ENCODE measurements at regions not wholly inside any gene's neighbourhood (a gene's known extent, or its start where the extent isn't known, plus 50 kb on each side); places are given as distances from the start of the nearest gene placed in this dataset.

- no peak for ATAC-seq
- no peaks in the 10 kb centered on the region for H3K4me1 Mint-ChIP-seq
- no peaks in the 10 kb centered on the region for H3K36me3 Mint-ChIP-seq
- no peaks in the 10 kb centered on the region for H3K9me3 Mint-ChIP-seq
- H3K4me3 Mint-ChIP-seq: no peak overlapping the region
- H3K27me3 Mint-ChIP-seq: peaks cover 7% of the 10 kb centered on the region
- H3K27ac Mint-ChIP-seq: no peak overlapping the region
Measured at GRCh38 chrX:39585808-39586207, 511.9 kb downstream of the BCOR start.

GRCh38 chrX:39586359-39586758 lies 511.4 kb downstream of the BCOR start:
- H3K9me3 Mint-ChIP-seq: no peaks in the 10 kb centered on the region
- peaks cover 1% of the 10 kb centered on the region for H3K27me3 Mint-ChIP-seq
- H3K27ac Mint-ChIP-seq: no peak overlapping the region
- no peaks in the 10 kb centered on the region for H3K36me3 Mint-ChIP-seq
- H3K4me1 Mint-ChIP-seq: no peaks in the 10 kb centered on the region
- no peak overlapping the region for H3K4me3 Mint-ChIP-seq
- ATAC-seq: no peak

GRCh38 chrX:39591099-39591498 lies 506.7 kb downstream of the BCOR start:
- Mint-ChIP-seq H3K9me3 (no peaks in the 10 kb centered on the region), H3K4me1 (no peaks in the 10 kb centered on the region), H3K36me3 (no peaks in the 10 kb centered on the region), H3K27ac (no peak overlapping the region), H3K4me3 (no peak overlapping the region), H3K27me3 (no peaks in the 10 kb centered on the region)
- ATAC-seq: no peak

- no peaks in the 10 kb centered on the region for H3K27me3 Mint-ChIP-seq
- no peaks in the 10 kb centered on the region for H3K4me1 Mint-ChIP-seq
- no peaks in the 10 kb centered on the region for H3K36me3 Mint-ChIP-seq
- no peaks in the 10 kb centered on the region for H3K9me3 Mint-ChIP-seq
- no peak overlapping the region for H3K27ac Mint-ChIP-seq
- no peak overlapping the region for H3K4me3 Mint-ChIP-seq
- ATAC-seq: no peak
Measured at GRCh38 chrX:39592776-39593175, 505.0 kb downstream of the BCOR start.

- peaks cover 9% of the 10 kb centered on the region for H3K27me3 Mint-ChIP-seq
- no peaks in the 10 kb centered on the region for H3K4me1 Mint-ChIP-seq
- ATAC-seq: no peak
- no peak overlapping the region for H3K27ac Mint-ChIP-seq
- no peak overlapping the region for H3K4me3 Mint-ChIP-seq
- H3K9me3 Mint-ChIP-seq: no peaks in the 10 kb centered on the region
- no peaks in the 10 kb centered on the region for H3K36me3 Mint-ChIP-seq
Measured at GRCh38 chrX:39595977-39596376, 501.8 kb downstream of the BCOR start.

GRCh38 chrX:39596437-39596836 lies 501.3 kb downstream of the BCOR start:
- Mint-ChIP-seq H3K27me3 (peaks cover 9% of the 10 kb centered on the region), H3K27ac (no peak overlapping the region), H3K9me3 (no peaks in the 10 kb centered on the region), H3K36me3 (no peaks in the 10 kb centered on the region), H3K4me1 (no peaks in the 10 kb centered on the region), H3K4me3 (no peak overlapping the region)
- no peak for ATAC-seq

DNA sequence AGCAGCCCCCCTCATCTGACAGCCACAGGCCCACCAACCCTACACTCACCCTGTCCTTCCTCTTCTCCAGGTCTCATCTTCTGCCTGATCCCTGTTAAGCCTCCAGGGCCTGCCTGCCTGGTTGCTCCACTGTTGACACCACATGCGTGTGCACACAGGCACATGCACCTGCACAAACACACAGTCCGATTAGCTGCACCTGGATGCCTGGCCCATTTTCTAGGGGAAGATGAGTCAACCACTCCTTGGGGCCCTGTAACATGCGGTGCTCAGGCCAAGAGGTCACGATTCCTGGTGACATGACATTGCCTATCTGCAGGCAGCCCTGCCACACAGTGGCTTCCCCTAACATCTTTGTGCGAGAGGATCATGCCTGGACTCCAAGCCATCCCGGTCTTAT lies 498.4 kb downstream of the BCOR start:
- H3K4me1 Mint-ChIP-seq: no peaks in the 10 kb centered on the region
- no peak for ATAC-seq
- no peaks in the 10 kb centered on the region for H3K36me3 Mint-ChIP-seq
- no peaks in the 10 kb centered on the region for H3K9me3 Mint-ChIP-seq
- H3K27me3 Mint-ChIP-seq: peaks cover 18% of the 10 kb centered on the region
- H3K4me3 Mint-ChIP-seq: no peak overlapping the region
- no peak overlapping the region for H3K27ac Mint-ChIP-seq

DNA sequence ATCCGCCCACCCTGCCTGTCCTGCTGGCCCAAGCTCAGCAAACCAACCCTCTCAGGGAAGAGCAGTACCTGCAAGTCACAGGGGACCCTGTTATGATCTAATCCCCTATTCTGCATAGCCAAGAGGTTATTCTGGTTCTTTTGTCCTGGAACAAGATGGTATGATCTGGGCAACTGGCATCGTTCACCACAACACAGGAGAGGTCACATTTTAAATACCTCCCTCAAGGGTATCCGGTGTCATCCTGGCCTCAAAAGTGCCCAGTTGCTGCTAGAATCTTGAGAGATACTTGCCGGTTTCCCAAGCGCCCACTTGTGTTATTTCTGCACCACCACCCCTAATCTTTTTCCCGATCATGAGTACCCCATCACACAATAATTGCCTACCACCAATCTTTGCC lies 497.5 kb downstream of the BCOR start:
- H3K4me1 Mint-ChIP-seq: no peaks in the 10 kb centered on the region
- H3K4me3 Mint-ChIP-seq: no peak overlapping the region
- no peaks in the 10 kb centered on the region for H3K36me3 Mint-ChIP-seq
- no peaks in the 10 kb centered on the region for H3K9me3 Mint-ChIP-seq
- no peak overlapping the region for H3K27ac Mint-ChIP-seq
- ATAC-seq: no peak
- H3K27me3 Mint-ChIP-seq: peaks cover 27% of the 10 kb centered on the region

- Mint-ChIP-seq H3K27ac (no peak overlapping the region), H3K36me3 (no peaks in the 10 kb centered on the region), H3K4me3 (no peak overlapping the region), H3K27me3 (peaks cover 27% of the 10 kb centered on the region), H3K9me3 (no peaks in the 10 kb centered on the region), H3K4me1 (no peaks in the 10 kb centered on the region)
- ATAC-seq: no peak
Measured at GRCh38 chrX:39601231-39602177, 496.3 kb downstream of the BCOR start.

GRCh38 chrX:39602195-39602594 lies 495.6 kb downstream of the BCOR start:
- Mint-ChIP-seq H3K9me3 (no peaks in the 10 kb centered on the region), H3K4me3 (no peak overlapping the region), H3K27ac (no peak overlapping the region), H3K36me3 (no peaks in the 10 kb centered on the region), H3K4me1 (no peaks in the 10 kb centered on the region), H3K27me3 (peaks cover 27% of the 10 kb centered on the region)
- ATAC-seq: no peak

DNA sequence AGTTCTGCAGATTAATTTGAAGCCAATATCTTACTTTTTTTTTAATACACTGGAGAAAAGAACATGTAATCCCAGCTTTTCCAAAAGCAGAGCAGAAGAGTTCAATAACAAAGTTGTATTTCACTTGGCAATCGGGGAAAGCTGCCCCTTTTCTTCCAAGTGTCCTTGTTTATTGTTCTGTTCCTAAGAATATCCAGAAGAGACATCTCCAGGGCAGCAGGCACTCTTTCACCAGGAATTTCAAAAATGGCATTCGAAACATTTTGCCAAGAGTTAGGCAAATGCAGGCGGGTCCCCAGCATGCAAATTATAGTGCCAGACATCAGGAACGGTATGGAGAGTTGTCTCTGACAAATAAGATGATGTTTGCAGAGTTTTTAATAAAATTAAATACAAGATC lies 494.5 kb downstream of the BCOR start:
- H3K27ac Mint-ChIP-seq: no peak overlapping the region
- no peaks in the 10 kb centered on the region for H3K36me3 Mint-ChIP-seq
- H3K4me1 Mint-ChIP-seq: no peaks in the 10 kb centered on the region
- peaks cover 27% of the 10 kb centered on the region for H3K27me3 Mint-ChIP-seq
- H3K9me3 Mint-ChIP-seq: no peaks in the 10 kb centered on the region
- no peak for ATAC-seq
- H3K4me3 Mint-ChIP-seq: no peak overlapping the region

DNA sequence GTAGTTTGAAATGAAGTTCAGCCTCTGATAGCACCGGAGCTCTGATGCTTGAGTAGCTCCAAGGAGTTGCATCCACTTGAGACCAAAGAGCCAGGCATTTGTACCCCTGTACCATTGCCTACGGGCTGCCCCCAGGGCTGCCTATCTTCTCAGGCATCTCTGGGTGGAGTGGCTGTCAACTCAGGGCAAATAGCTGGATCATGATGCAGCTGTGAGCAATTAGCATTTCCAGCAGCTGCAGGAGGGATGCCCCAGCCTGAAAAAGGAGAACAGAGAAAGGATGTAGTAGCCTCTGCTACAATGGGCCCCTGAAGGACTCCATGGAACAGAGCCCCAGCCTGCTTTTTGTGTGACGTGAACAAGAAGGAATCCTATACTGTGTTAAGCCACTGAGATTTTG lies 492.6 kb downstream of the BCOR start:
- Mint-ChIP-seq H3K4me3 (no peak overlapping the region), H3K27me3 (peaks cover 21% of the 10 kb centered on the region), H3K4me1 (no peaks in the 10 kb centered on the region), H3K36me3 (no peaks in the 10 kb centered on the region), H3K27ac (no peak overlapping the region), H3K9me3 (no peaks in the 10 kb centered on the region)
- ATAC-seq: no peak

DNA sequence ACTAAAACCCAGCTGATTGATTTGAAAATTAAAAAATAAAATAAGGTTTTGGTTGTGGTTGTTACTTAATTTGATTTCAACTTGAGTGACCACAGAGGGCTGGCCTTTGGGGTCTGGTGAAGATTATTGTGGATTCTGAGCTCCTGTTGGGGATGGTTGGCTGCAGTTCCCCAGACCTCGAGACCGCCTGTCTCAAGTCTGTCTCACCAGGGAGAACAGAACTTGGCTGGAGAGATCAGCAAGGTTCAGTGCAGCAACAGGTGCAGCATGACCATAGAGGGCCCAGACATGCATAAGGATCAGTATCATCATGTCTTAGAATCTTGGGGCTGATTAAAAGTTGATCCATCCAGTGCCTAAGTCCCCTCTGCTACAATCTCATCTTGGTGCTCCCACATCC lies 491.9 kb downstream of the BCOR start:
- peaks cover 28% of the 10 kb centered on the region for H3K27me3 Mint-ChIP-seq
- ATAC-seq: no peak
- H3K4me1 Mint-ChIP-seq: no peaks in the 10 kb centered on the region
- no peak overlapping the region for H3K27ac Mint-ChIP-seq
- no peaks in the 10 kb centered on the region for H3K36me3 Mint-ChIP-seq
- no peak overlapping the region for H3K4me3 Mint-ChIP-seq
- H3K9me3 Mint-ChIP-seq: no peaks in the 10 kb centered on the region

DNA sequence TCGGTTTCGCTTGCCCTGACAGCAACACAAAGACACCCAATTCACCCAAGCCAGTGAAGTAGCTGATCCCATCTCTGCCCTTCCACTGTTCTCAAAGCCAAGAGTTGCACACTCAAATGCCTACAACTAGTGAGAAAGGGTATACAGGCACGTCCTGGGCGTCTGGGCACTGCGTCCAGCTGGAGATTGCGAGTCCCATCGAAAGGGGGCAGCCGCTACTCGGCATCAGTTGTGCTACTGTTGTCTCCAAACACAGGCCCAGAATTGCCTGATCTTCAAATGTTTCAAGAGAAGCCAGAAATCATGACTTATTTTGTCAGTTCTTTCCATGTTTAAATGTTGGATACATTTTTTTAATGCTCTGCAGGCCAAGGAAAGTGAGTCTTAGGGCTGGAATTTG lies 487.8 kb downstream of the BCOR start:
- H3K9me3 Mint-ChIP-seq: no peaks in the 10 kb centered on the region
- H3K4me1 Mint-ChIP-seq: peaks cover 22% of the 10 kb centered on the region
- H3K4me3 Mint-ChIP-seq: no peak overlapping the region
- no peak for ATAC-seq
- H3K27me3 Mint-ChIP-seq: peaks cover 30% of the 10 kb centered on the region
- H3K36me3 Mint-ChIP-seq: no peaks in the 10 kb centered on the region
- no peak overlapping the region for H3K27ac Mint-ChIP-seq

DNA sequence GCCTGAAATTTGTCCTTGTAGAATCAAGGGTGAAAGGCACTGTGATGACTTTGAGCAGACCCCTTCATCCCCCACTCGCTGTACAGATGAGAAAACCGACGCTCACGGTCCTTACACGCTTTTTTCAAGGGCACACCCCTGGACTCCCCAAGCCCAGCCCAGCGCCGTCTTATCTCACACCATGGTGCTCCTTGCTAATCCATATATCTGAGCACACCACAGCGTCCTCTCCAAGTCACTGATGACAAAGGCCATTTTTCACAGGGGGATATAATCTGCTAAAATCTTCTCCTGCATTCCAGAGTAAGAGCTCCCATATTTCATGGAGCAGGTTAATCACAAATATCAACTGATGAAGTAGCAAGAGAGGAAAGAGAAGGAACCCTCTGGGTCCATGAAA lies 486.3 kb downstream of the BCOR start:
- Mint-ChIP-seq H3K27ac (no peak overlapping the region), H3K4me1 (peaks cover 25% of the 10 kb centered on the region), H3K36me3 (no peaks in the 10 kb centered on the region), H3K27me3 (peaks cover 29% of the 10 kb centered on the region), H3K4me3 (no peak overlapping the region), H3K9me3 (no peaks in the 10 kb centered on the region)
- ATAC-seq: no peak

DNA sequence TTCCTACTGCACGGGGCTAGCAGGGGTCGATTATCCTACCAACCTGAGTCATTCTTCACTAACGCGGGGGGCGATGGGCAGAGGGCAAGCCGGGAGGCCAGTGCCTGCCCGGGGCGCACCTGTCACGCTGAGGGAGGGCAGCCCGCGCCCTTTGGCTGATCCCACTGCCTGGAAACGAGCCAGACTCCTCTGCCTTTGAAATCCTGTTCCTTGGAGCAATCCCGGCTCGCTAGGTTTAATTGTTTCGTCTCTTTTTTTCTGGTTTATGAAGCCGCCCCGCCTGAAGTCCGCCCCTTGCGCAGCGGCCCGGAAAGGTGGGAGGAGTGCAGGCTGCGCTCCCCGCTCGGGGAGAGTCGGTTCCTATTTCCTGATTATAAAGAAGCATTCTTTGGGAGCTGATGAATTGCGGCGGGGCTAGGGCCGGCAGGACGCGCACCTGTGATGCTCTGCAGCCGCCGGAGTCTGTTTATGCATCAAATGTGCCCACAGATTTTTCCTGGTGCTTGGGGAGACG lies 484.2 kb downstream of the BCOR start:
- Mint-ChIP-seq H3K27ac (peak overlapping the region; percentile 96), H3K9me3 (peaks cover 14% of the 10 kb centered on the region), H3K4me1 (peaks cover 32% of the 10 kb centered on the region), H3K36me3 (no peaks in the 10 kb centered on the region), H3K27me3 (peaks cover 49% of the 10 kb centered on the region), H3K4me3 (peak overlapping the region; percentile 83)
- peak; percentile 46 for ATAC-seq

Data from stimulated activated memory B cell treated with anti-CD40 and anti-IgM and Interleukin-4, amounts not matched to agents 10 μg/mL and 1 μg/mL and 100 μg/mL, for 72 hours (primary cell).